Right lobe of liver (tissue), 4 donors: ENCODE measurements at regions not wholly inside any gene's neighbourhood (a gene's known extent, or its start where the extent isn't known, plus 50 kb on each side); places are given as distances from the start of the nearest gene placed in this dataset.

ENCODE experiments used
- CTCF ChIP-seq, 4 donors: fragments of 200-600 bp in 3 of 4; fragments of 450-650 bp in 1 of 4; IDR thresholded peaks; one replicate each; pipeline versions ENCODE4 v1.5.1 to v1.8.0; 2016 to 2022; ENCODE audit warnings: antibody characterized with exemption in 4 of 4, mild to moderate bottlenecking in 2 of 4
- POLR2A ChIP-seq: fragments of 450-650 bp; IDR thresholded peaks from one replicate; pipeline ENCODE4 v1.6.1; 2017; ENCODE audit warnings: antibody characterized with exemption, mild to moderate bottlenecking
- donor health status: DM: no; HTN: no; CAD: no.
- donor health status: DM: no; HTN: no; CAD: no.
- donor health status: DM: no; HTN: yes; CAD: no.

GRCh38 chr14:61213920-61214319 is 67.2 kb downstream of the TMEM30B start:
- TF ChIP-seq POLR2A, result no peak
- no peak for TF ChIP-seq CTCF (IDR thresholded peaks at IDR 0.05)
